ENCODE measurements at regions not wholly inside any gene's neighbourhood (a gene's known extent, or its start where the extent isn't known, plus 50 kb on each side); places are given as distances from the start of the nearest gene placed in this dataset.

- Histone ChIP-seq H3K14ac (replicated peaks; ENCODE audit: low read depth, low read length) (no peak overlapping the region), H3K36me3 (ENCODE audit: control insufficient read depth, insufficient read depth, low read length) (no peaks in the 10 kb centered on the region), H3K23ac (ENCODE audit: low read depth, low read length) (no peak overlapping the region), H3K9me3 (ENCODE audit: control insufficient read depth, insufficient read depth, low read length) (peaks cover 2% of the 10 kb centered on the region; the same call in 1 of the 2 replicates), H4K91ac (ENCODE audit: insufficient read depth, low read depth, low read length) (no peak overlapping the region), H2AK9ac (replicated peaks; ENCODE audit: low read depth, low read length, poor library complexity) (no peak overlapping the region), H3K4me1 (ENCODE audit: control insufficient read depth, insufficient read depth, low read length) (no peaks in the 10 kb centered on the region), H3K18ac (ENCODE audit: low read depth, low read length) (no peak overlapping the region), H2BK5ac (ENCODE audit: low read depth, low read length, poor library complexity, severe bottlenecking) (no peak overlapping the region), H3K4me3 (ENCODE audit: insufficient read depth, low read depth, low read length) (no peak overlapping the region), H2AFZ (replicated peaks; ENCODE audit: low read length, poor library complexity) (no peak overlapping the region), H4K5ac (ENCODE audit: low read depth, low read length) (no peak overlapping the region), H4K8ac (ENCODE audit: low read depth in 2 of 2, low read length in 2 of 2) (no peak overlapping the region), H2BK20ac (ENCODE audit: low read depth, low read length) (no peak overlapping the region), H3K4me2 (ENCODE audit: low read depth, low read length) (no peak overlapping the region), H3K79me1 (ENCODE audit: low read depth in 1 of 2, low read length in 2 of 2) (no peaks in the 10 kb centered on the region), H2BK120ac (ENCODE audit: low read depth, low read length) (no peak overlapping the region), H3K27me3 (ENCODE audit: control insufficient read depth, insufficient read depth, low read length) (no peaks in the 10 kb centered on the region), H3K9me1 (ENCODE audit: insufficient read depth, low read length) (no peaks in the 10 kb centered on the region), H4K20me1 (ENCODE audit: insufficient read depth, low read length) (no peaks in the 10 kb centered on the region), H3K27ac (ENCODE audit: insufficient read depth, low read length) (no peak overlapping the region), H3K9ac (ENCODE audit: low read depth, low read length) (no peak overlapping the region), H2BK15ac (ENCODE audit: low read depth, low read length) (no peak overlapping the region), H3K4ac (ENCODE audit: low read depth, low read length) (no peak overlapping the region), H2AK5ac (ENCODE audit: low read depth, low read length) (no peak overlapping the region), H3K56ac (ENCODE audit: extremely low read depth, insufficient read depth, low read length) (no peak overlapping the region)
- in situ Hi-C loops (cut with MboI; ENCODE audit: low sequenced_read_pairs) = no loop called here
- ChIA-PET POLR2A (ENCODE audit: unreplicated experiment) (no interaction called here), CTCF (no interaction called here)
- no TSS peak for BruUV-seq (replicated peaks)
- intact Hi-C loops (cut with micrococcal nuclease) = no loop called here
- ATAC-seq (ENCODE audit: low read depth) = no peak
- TF ChIP-seq POLR2A (IDR thresholded peaks at IDR 0.05; ENCODE audit: low read depth, low read length) = no peak
- TF ChIP-seq RAD21 (IDR thresholded peaks at IDR 0.05; ENCODE audit: low read length) = no peak
- TF ChIP-seq CEBPB (IDR thresholded peaks at IDR 0.05; ENCODE audit: low read depth, low read length) = no peak
- no peak for TF ChIP-seq MXI1 (IDR thresholded peaks at IDR 0.05; ENCODE audit: borderline replicate concordance, low read depth, low read length)
- TF ChIP-seq NFE2L2 (IDR thresholded peaks at IDR 0.05; ENCODE audit: low read depth, low read length) = no peak
- no peak for TF ChIP-seq BHLHE40 (IDR thresholded peaks at IDR 0.05; ENCODE audit: low read depth, low read length)
- TF ChIP-seq FOS (IDR thresholded peaks at IDR 0.05; ENCODE audit: low read depth, low read length) = no peak
- TF ChIP-seq MAFK (IDR thresholded peaks at IDR 0.05; ENCODE audit: low read depth, low read length) = no peak
- TF ChIP-seq RFX5 (IDR thresholded peaks at IDR 0.05; ENCODE audit: low read depth, low read length) = no peak
- no peak for TF ChIP-seq MAZ (IDR thresholded peaks at IDR 0.05; ENCODE audit: borderline replicate concordance, low read depth, low read length)
- TF ChIP-seq ELK1 (IDR thresholded peaks at IDR 0.05; ENCODE audit: borderline replicate concordance, low read depth, low read length) = no peak
- no peak for TF ChIP-seq CHD1 (IDR thresholded peaks at IDR 0.05; ENCODE audit: low read depth, low read length)
- TF ChIP-seq USF2 (IDR thresholded peaks at IDR 0.05; ENCODE audit: low read depth, low read length) = no peak
- TF ChIP-seq RCOR1 (IDR thresholded peaks at IDR 0.05; ENCODE audit: insufficient replicate concordance, low read length) = no peak
- TF ChIP-seq CTCF (conservative IDR thresholded peaks at IDR 0.05; ENCODE audit: low read depth, low read length) = no peak
- no peak for TF ChIP-seq SMC3 (IDR thresholded peaks at IDR 0.05; ENCODE audit: low read depth, low read length)
- no peak for DNase-seq
- dilution Hi-C loops (cut with HindIII; ENCODE audit: low sequenced_read_pairs, unreplicated experiment) = no loop called here
- WGBS, 2 experiments (ENCODE audit: extremely low coverage in 2 of 2, insufficient read length in 1 of 2) = no CpG with 5 or more reads among the region's 3 CpGs
These were observed 79.2 kb downstream of the F11 start for GRCh38 chr4:186345184-186345583.
